ENCODE measurements at regions not wholly inside any gene's neighbourhood (a gene's known extent, or its start where the extent isn't known, plus 50 kb on each side); places are given as distances from the start of the nearest gene placed in this dataset.

DNA sequence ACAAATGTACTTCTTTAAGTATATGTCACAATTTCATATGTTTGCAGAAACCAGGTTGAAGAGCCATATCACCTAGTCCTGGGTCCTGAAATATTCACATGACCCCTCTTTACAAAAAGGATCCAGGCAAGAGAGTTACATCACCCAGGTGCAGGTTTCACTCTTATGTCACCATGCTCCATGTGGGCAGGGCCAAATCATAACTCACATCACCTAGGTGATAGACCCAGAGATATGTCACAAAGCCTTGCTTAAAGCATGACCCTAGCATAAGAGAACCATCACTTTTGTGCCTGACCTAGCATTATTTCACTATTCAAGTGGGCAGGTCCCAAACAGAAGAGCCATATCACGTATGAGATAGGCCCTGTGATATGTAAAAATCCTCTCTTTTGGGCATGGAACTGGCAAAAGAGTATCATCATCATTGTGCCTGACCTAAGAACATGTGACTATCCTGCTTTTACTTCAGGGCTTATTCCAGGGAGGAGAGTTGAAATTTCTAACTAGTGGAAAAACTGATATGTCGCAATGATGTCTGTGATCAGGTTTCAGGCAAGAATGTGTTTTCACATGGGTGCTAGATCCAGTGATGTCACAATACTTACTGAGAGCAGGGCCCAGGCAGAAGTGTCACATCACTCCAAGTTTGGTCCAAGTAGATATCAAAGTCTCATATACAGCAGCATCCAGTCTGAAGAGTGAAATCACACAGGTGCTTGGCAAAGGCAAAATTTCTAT is 909.9 kb upstream of the AMELY start:
- DNase-seq (ENCODE audit: low read depth): peak; percentile 78
- TF ChIP-seq, protein P1, sequence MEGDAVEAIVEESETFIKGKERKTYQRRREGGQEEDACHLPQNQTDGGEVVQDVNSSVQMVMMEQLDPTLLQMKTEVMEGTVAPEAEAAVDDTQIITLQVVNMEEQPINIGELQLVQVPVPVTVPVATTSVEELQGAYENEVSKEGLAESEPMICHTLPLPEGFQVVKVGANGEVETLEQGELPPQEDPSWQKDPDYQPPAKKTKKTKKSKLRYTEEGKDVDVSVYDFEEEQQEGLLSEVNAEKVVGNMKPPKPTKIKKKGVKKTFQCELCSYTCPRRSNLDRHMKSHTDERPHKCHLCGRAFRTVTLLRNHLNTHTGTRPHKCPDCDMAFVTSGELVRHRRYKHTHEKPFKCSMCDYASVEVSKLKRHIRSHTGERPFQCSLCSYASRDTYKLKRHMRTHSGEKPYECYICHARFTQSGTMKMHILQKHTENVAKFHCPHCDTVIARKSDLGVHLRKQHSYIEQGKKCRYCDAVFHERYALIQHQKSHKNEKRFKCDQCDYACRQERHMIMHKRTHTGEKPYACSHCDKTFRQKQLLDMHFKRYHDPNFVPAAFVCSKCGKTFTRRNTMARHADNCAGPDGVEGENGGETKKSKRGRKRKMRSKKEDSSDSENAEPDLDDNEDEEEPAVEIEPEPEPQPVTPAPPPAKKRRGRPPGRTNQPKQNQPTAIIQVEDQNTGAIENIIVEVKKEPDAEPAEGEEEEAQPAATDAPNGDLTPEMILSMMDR (IDR thresholded peaks at IDR 0.05; ENCODE audit: insufficient read depth, low read depth, low read length, missing control alignments): no peak

DNA sequence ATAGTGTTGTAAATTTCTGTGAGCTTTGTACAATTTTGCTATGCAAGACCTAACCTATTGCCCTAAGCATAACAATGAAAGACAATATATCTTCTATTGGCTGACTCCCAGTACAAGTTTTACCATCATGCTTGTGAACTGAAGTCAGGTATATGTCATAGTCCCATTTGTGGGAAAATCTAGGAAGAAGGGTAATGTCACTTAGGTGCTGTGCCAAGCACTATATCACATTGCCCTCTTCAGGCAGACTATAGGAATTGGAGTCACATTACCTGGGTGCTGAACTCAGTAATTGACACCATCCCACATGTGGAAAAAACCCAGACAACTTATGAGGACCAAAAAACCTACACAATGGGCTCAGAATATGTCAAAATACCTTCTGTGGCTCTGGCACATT is 907.4 kb upstream of the AMELY start:
- H3K4me3 ChIP-seq (ENCODE audit: low read length): no peak overlapping the region
- peak; percentile 67 for DNase-seq (ENCODE audit: low read depth)
- TF ChIP-seq, protein P1 (IDR thresholded peaks at IDR 0.05; ENCODE audit: insufficient read depth, low read depth, low read length, missing control alignments): peak; percentile 66

More for the DNA sequence above, 909.9 kb upstream of the AMELY start:
- H3K4me3 ChIP-seq (ENCODE audit: low read length): no peak overlapping the region

DNA sequence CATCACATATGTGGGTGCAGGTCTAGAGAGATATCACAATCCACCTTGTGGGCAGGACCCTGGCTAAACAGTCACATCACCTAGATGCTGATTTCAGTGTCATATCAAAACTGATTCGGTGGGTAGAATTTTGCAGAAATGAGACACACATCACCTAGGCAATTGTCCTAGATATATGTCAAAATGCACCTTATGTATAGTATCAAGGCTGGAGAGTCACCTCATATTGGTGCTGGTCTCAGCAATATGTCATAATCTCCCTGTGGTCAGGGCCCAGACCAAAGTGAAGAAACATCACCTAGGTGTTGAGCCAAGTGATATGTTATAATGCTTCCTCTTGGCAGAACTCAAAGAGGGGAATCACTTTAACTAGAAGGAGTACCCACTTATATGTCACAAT is 905.0 kb upstream of the AMELY start:
- no peak for DNase-seq (ENCODE audit: low read depth)
- H3K4me3 ChIP-seq (ENCODE audit: low read length): no peak overlapping the region
- TF ChIP-seq, protein P1 (IDR thresholded peaks at IDR 0.05; ENCODE audit: insufficient read depth, low read depth, low read length, missing control alignments): no peak

DNA sequence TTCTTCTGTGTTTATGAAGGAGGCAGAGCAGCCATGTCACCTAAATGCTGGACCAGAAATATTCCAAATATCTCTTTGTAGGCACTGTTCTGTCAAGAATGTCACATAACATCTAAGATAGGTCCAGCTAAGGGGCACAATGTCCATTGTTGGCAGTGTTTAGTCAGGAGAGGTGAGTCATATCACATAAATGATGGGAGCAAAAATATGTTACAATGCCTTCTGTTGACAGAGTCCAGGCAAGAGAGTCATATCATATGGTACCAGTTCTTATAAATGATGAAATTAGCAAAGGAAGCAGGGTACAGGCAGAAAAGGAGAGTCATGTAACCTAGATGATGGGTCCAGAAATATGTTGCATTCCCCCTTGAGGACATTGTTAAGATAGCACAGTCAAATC is 904.4 kb upstream of the AMELY start:
- no peak overlapping the region for H3K4me3 ChIP-seq (ENCODE audit: low read length)
- DNase-seq (ENCODE audit: low read depth): peak; percentile 48
- TF ChIP-seq, protein P1 (IDR thresholded peaks at IDR 0.05; ENCODE audit: insufficient read depth, low read depth, low read length, missing control alignments): no peak

DNA sequence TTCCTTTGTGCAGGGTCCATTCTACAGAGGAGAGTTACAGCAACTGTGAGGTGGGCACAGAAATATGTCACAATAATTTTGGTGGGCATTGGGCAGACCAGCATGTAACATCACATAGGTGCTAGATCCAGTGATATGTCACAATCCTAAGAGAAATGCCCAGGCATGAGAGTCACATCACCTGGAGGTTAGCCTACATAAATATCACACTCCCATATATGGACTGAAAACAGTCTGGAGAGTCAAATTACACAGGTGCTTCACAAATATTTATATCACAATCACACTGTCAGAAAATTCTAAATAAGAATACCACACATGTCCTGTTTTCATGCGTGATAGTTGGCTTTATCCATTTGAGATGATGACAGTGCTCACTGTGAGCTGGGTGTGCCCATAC is 903.7 kb upstream of the AMELY start:
- DNase-seq (ENCODE audit: low read depth): peak; percentile 60
- TF ChIP-seq, protein P1 (IDR thresholded peaks at IDR 0.05; ENCODE audit: insufficient read depth, low read depth, low read length, missing control alignments): no peak
- no peak overlapping the region for H3K4me3 ChIP-seq (ENCODE audit: low read length)

DNA sequence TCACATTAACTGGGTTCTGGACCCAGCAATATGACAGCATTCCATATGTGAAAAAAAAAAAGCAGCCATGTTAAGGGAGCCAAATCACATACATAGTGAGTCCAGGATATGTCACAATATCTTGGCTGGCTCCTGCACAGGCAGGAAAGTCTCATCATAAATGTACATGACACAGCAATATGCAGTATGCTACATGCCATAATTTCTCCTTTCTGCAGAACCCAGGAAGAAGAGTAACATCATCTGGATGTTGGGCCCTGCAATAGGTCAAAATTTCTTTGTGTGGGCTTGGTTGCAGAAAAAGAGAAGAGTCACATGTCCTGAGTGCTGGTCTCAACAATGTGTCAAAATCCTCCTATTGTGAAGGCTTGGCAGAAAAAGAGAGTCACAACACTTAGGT is 902.8 kb upstream of the AMELY start:
- no peak overlapping the region for H3K4me3 ChIP-seq (ENCODE audit: low read length)
- TF ChIP-seq, protein P1 (IDR thresholded peaks at IDR 0.05; ENCODE audit: insufficient read depth, low read depth, low read length, missing control alignments): no peak
- peak; percentile 56 for DNase-seq (ENCODE audit: low read depth)

DNA sequence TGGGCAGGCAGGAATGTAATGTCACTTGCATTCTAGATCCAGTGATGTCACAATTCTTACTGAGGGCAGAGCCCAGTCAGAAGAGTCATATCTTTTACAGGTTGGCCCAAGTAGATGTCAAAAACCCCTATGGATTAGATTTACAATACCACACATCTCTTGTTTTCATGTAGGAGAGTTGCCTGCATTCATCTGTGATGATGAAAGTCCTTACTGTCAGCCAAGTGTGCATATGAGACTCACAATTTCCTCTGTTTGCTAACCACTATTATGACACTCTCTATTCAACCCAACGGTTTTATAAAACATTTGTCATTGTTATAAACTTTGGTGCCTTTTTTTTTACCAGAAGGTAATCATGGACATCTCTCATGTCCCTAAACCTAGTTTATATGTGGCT is 898.8 kb upstream of the AMELY start:
- no peak for DNase-seq (ENCODE audit: low read depth)
- H3K4me3 ChIP-seq (ENCODE audit: low read length): no peak overlapping the region
- TF ChIP-seq, protein P1 (IDR thresholded peaks at IDR 0.05; ENCODE audit: insufficient read depth, low read depth, low read length, missing control alignments): no peak

Measured in epithelial cell of esophagus (primary cell).